Liver (tissue), 7 donors: ENCODE measurements at regions not wholly inside any gene's neighbourhood (a gene's known extent, or its start where the extent isn't known, plus 50 kb on each side); places are given as distances from the start of the nearest gene placed in this dataset.

ENCODE experiments used
- DNase-seq: peaks from one replicate; pipeline ENCODE4 v3.0.0-alpha.2; 2017; ENCODE audit warnings: low spot score
- H3K27ac ChIP-seq, 2 donors: one replicate each; pipeline ENCODE4 v1.7.0; 2013; ENCODE audit warnings: inconsistent platforms in 2 of 2, low read length in 2 of 2, control low read depth in 1 of 2, low read depth in 1 of 2, mild to moderate bottlenecking in 1 of 2
- H3K27me3 ChIP-seq, 4 donors: one replicate each; pipeline versions ENCODE4 v1.6.1 to v1.7.0; 2013; ENCODE audit warnings: low read length in 3 of 4, inconsistent platforms in 1 of 4, mild to moderate bottlenecking in 1 of 4, moderate library complexity in 1 of 4; ENCODE audit not compliant: control insufficient read depth in 4 of 4, insufficient read depth in 4 of 4
- H3K36me3 ChIP-seq, 4 donors: one replicate each; pipeline versions ENCODE4 v1.6.1 to v1.7.0; 2013; ENCODE audit warnings: low read length in 3 of 4, mild to moderate bottlenecking in 3 of 4, low read depth in 1 of 4, moderate library complexity in 1 of 4; ENCODE audit not compliant: control insufficient read depth in 4 of 4, insufficient read depth in 3 of 4
- H3K4me1 ChIP-seq, 4 donors: one replicate each; pipeline versions ENCODE4 v1.6.1 to v1.7.0; 2013; ENCODE audit warnings: low read length in 3 of 4, mild to moderate bottlenecking in 3 of 4, moderate library complexity in 1 of 4; ENCODE audit not compliant: control insufficient read depth in 4 of 4, insufficient read depth in 4 of 4
- H3K4me3 ChIP-seq, 3 donors: one replicate each; pipeline versions ENCODE4 v1.6.1 to v1.7.0; 2013; ENCODE audit warnings: low read length in 3 of 3, control low read depth in 1 of 3, low read depth in 1 of 3, mild to moderate bottlenecking in 1 of 3
- H3K9ac ChIP-seq, 2 donors: one replicate each; pipeline ENCODE4 v1.7.0; 2013; ENCODE audit warnings: low read length in 2 of 2, mild to moderate bottlenecking in 2 of 2, moderate library complexity in 2 of 2, control low read depth in 1 of 2, low read depth in 1 of 2
- H3K9me3 ChIP-seq, 4 donors: one replicate each; pipeline versions ENCODE4 v1.6.1 to v1.7.0; 2013; ENCODE audit warnings: low read length in 3 of 4; ENCODE audit not compliant: control insufficient read depth in 4 of 4
- EGR1 ChIP-seq, 2 donors: IDR thresholded peaks; 2 replicates each; pipeline ENCODE4 v1.6.1; 2016 to 2018; ENCODE audit warnings: antibody characterized with exemption in 2 of 2, low read depth in 2 of 2
- FOXA1 ChIP-seq: IDR thresholded peaks from 2 replicates; pipeline ENCODE4 v1.6.1; 2016; ENCODE audit warnings: antibody characterized with exemption
- HNF4A ChIP-seq, 2 donors: conservative IDR thresholded peaks; 2 replicates each; pipeline ENCODE4 v1.6.1; 2016; ENCODE audit warnings: antibody characterized with exemption in 2 of 2, mild to moderate bottlenecking in 2 of 2
- HNF4G ChIP-seq: IDR thresholded peaks from 2 replicates; pipeline ENCODE4 v1.6.1; 2016; ENCODE audit warnings: antibody characterized with exemption
- JUND ChIP-seq, 2 donors: IDR thresholded peaks; 2 replicates each; pipeline ENCODE4 v1.6.1; 2016; ENCODE audit warnings: antibody characterized with exemption in 2 of 2
- NR2F2 ChIP-seq: IDR thresholded peaks from 2 replicates; pipeline ENCODE4 v1.6.1; 2016; ENCODE audit warnings: antibody characterized with exemption
- SP1 ChIP-seq: IDR thresholded peaks from 2 replicates; pipeline ENCODE4 v1.6.1; 2018; ENCODE audit warnings: antibody characterized with exemption, mild to moderate bottlenecking
- TAF1 ChIP-seq: conservative IDR thresholded peaks from 2 replicates; pipeline ENCODE4 v1.6.1; 2016; ENCODE audit warnings: antibody characterized with exemption, mild to moderate bottlenecking
- YY1 ChIP-seq: IDR thresholded peaks from 2 replicates; pipeline ENCODE4 v1.6.1; 2016; ENCODE audit warnings: antibody characterized with exemption, mild to moderate bottlenecking
- WGBS: extraction: QIAGEN DNeasy Blood & Tissue Kit; methylation state at CpG from one replicate; pipeline ENCODE4 v1.1.7; 2013; 5-methylcytosine and 5-hydroxymethylcytosine counted together
- TF ChIP-seq, protein P1 (sequence below): IDR thresholded peaks from 2 replicates; pipeline ENCODE4 v1.6.1; 2016; ENCODE audit warnings: antibody characterized with exemption, mild to moderate bottlenecking
- TF ChIP-seq, protein P2 (sequence below): IDR thresholded peaks from 2 replicates; pipeline ENCODE4 v1.6.1; 2016; ENCODE audit warnings: antibody characterized with exemption
- TF ChIP-seq, protein P3 (sequence below): IDR thresholded peaks from 2 replicates; pipeline ENCODE4 v1.6.1; 2016; ENCODE audit warnings: antibody characterized with exemption
- donor health status: healthy.
- donor health status: healthy.
- donor health status: healthy.
- donor health status: healthy.

DNA sequence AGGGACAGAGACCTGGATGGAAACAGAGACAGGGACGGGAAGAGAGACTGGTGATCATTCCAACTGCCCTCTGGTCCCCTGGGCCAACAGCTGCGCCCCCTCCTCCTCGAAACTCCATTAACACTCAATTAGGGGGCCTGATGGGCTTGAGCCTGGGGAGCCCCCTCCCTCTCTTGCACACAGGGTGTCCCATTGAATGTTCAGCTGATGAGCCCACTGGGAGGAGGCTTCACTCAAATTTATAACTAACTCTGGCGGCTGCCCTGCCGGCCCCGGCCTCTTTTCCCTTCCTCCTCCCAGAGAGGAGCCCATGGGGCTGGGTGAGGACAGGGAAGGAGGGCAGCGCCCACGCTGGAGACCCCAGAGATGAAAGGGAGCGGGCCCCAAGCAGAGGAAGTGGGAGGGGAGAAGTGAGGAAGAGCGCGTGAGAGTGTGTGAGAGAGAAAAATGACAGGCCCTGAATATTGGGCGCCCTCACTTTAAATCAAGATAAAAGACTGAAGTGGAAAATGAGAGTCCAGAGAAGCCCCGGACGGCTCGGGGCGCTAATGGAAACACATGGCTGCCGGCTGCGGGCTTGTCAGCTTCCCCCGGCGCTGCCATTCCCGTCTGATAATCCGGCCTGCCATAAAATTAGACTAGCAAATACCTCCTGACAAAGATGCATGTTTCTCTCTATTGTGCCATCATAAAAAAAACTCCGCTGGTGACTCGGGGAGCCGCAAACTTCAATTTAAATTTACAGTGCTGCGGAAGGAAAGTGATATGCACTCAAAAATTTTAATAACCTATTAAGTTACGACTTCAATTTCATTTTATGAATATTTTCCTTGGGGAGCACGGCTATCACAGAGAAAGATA lies 58.0 kb upstream of the PAX2 start:
- TF ChIP-seq FOXA1 (no peak), NR2F2 (no peak)
- TF ChIP-seq, protein P1, sequence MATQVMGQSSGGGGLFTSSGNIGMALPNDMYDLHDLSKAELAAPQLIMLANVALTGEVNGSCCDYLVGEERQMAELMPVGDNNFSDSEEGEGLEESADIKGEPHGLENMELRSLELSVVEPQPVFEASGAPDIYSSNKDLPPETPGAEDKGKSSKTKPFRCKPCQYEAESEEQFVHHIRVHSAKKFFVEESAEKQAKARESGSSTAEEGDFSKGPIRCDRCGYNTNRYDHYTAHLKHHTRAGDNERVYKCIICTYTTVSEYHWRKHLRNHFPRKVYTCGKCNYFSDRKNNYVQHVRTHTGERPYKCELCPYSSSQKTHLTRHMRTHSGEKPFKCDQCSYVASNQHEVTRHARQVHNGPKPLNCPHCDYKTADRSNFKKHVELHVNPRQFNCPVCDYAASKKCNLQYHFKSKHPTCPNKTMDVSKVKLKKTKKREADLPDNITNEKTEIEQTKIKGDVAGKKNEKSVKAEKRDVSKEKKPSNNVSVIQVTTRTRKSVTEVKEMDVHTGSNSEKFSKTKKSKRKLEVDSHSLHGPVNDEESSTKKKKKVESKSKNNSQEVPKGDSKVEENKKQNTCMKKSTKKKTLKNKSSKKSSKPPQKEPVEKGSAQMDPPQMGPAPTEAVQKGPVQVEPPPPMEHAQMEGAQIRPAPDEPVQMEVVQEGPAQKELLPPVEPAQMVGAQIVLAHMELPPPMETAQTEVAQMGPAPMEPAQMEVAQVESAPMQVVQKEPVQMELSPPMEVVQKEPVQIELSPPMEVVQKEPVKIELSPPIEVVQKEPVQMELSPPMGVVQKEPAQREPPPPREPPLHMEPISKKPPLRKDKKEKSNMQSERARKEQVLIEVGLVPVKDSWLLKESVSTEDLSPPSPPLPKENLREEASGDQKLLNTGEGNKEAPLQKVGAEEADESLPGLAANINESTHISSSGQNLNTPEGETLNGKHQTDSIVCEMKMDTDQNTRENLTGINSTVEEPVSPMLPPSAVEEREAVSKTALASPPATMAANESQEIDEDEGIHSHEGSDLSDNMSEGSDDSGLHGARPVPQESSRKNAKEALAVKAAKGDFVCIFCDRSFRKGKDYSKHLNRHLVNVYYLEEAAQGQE = no peak
- TF ChIP-seq, protein P2, sequence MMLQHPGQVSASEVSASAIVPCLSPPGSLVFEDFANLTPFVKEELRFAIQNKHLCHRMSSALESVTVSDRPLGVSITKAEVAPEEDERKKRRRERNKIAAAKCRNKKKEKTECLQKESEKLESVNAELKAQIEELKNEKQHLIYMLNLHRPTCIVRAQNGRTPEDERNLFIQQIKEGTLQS = no peak
- Histone ChIP-seq H3K9me3 (no peaks in the 10 kb centered on the region), H3K27me3 (peaks cover 0 to 22% (median 14%) of the 10 kb centered on the region in 4 donors), H3K4me3 (no peak overlapping the region), H3K27ac (no peak overlapping the region), H3K36me3 (no peaks in the 10 kb centered on the region), H3K4me1 (no peaks in the 10 kb centered on the region), H3K9ac (no peak overlapping the region)
- 22% methylated on average over 28 of the region's 28 CpGs for WGBS
- no peak for DNase-seq

DNA sequence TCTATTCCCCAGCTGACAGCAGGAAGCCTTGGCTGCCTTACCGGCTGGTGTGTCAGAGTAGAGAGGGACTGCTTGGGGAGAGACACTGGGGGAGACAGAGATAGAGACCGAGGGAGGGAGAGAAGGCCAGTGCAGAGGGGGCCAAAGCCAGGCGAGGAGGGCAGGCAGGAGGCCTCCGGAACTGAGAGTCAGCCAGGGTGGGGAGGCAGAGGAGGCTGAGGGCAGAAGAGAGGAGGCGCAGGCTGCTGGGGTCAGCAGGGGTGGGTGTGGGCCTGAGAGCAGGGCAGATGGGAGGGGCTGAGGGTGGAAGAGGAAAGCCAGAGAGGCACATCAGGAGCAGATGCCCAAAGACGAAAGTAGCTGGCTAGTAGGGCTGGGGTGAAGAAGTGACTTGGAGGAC lies 57.2 kb upstream of the PAX2 start:
- Histone ChIP-seq H3K36me3 (no peaks in the 10 kb centered on the region), H3K4me3 (no peak overlapping the region), H3K9me3 (no peaks in the 10 kb centered on the region), H3K4me1 (no peaks in the 10 kb centered on the region), H3K27me3 (peaks cover 0 to 15% (median 10%) of the 10 kb centered on the region in 4 donors), H3K9ac (no peak overlapping the region), H3K27ac (no peak overlapping the region)
- 22% methylated on average over 6 of the region's 6 CpGs for WGBS
- TF ChIP-seq HNF4G = no peak
- no peak for TF ChIP-seq YY1
- no peak for TF ChIP-seq EGR1 (IDR thresholded peaks at IDR 0.05; ENCODE audit: low read depth in 2 of 2)
- no peak for TF ChIP-seq JUND (IDR thresholded peaks at IDR 0.05)
- no peak for TF ChIP-seq NR2F2
- TF ChIP-seq TAF1 = no peak
- no peak for TF ChIP-seq FOXA1
- no peak for TF ChIP-seq SP1
- TF ChIP-seq, protein P3, sequence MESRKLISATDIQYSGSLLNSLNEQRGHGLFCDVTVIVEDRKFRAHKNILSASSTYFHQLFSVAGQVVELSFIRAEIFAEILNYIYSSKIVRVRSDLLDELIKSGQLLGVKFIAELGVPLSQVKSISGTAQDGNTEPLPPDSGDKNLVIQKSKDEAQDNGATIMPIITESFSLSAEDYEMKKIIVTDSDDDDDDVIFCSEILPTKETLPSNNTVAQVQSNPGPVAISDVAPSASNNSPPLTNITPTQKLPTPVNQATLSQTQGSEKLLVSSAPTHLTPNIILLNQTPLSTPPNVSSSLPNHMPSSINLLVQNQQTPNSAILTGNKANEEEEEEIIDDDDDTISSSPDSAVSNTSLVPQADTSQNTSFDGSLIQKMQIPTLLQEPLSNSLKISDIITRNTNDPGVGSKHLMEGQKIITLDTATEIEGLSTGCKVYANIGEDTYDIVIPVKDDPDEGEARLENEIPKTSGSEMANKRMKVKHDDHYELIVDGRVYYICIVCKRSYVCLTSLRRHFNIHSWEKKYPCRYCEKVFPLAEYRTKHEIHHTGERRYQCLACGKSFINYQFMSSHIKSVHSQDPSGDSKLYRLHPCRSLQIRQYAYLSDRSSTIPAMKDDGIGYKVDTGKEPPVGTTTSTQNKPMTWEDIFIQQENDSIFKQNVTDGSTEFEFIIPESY = no peak
- TF ChIP-seq, protein P2 = no peak
- no peak for TF ChIP-seq HNF4A (conservative IDR thresholded peaks at IDR 0.05)
- DNase-seq = no peak
